Osteoblast (primary cell): ENCODE measurements at regions not wholly inside any gene's neighbourhood (a gene's known extent, or its start where the extent isn't known, plus 50 kb on each side); places are given as distances from the start of the nearest gene placed in this dataset.

ENCODE experiments used
- DNase-seq: peaks from one replicate; pipeline ENCODE4 v3.0.0; 2011; ENCODE audit warnings: low spot score, mixed read lengths; ENCODE audit not compliant: insufficient read length; ENCODE audit errors: missing footprints
- H2AFZ ChIP-seq: 2 replicates; pipeline ENCODE4 v1.6.0; 2011; ENCODE audit warnings: mild to moderate bottlenecking, low read length
- H3K27ac ChIP-seq: 2 replicates; pipeline ENCODE4 v1.5.1; 2011; ENCODE audit warnings: mild to moderate bottlenecking, low read depth, low read length, moderate library complexity
- H3K27me3 ChIP-seq: 2 replicates; pipeline ENCODE4 v1.6.0; 2012; ENCODE audit warnings: mild to moderate bottlenecking, control low read depth, inconsistent platforms, low read length, moderate library complexity; ENCODE audit not compliant: insufficient read depth
- H3K36me3 ChIP-seq: 2 replicates; pipeline ENCODE4 v1.5.1; 2011; ENCODE audit warnings: mild to moderate bottlenecking, low read length, control low read depth, moderate library complexity; ENCODE audit not compliant: insufficient read depth
- H3K4me1 ChIP-seq: 2 replicates; pipeline ENCODE4 v1.5.1; 2011; ENCODE audit warnings: mild to moderate bottlenecking, low read length, control low read depth, moderate library complexity; ENCODE audit not compliant: insufficient read depth
- H3K4me2 ChIP-seq: 2 replicates; pipeline ENCODE4 v1.6.0; 2011; ENCODE audit warnings: mild to moderate bottlenecking, low read length; ENCODE audit not compliant: insufficient read depth
- H3K4me3 ChIP-seq: fragments of 200-600 bp; sonication (generic); 3 replicates; pipeline ENCODE4 v1.5.1; 2012; ENCODE audit warnings: mild to moderate bottlenecking, low read length, inconsistent platforms; ENCODE audit not compliant: insufficient read depth
- H3K79me2 ChIP-seq: 2 replicates; pipeline ENCODE4 v1.6.0; 2012; ENCODE audit warnings: mild to moderate bottlenecking, low read length, control low read depth, inconsistent platforms; ENCODE audit not compliant: insufficient read depth
- H3K9me3 ChIP-seq: 2 replicates; pipeline ENCODE4 v1.5.1; 2011; ENCODE audit warnings: low read depth, low read length, control low read depth
- H4K20me1 ChIP-seq: 2 replicates; pipeline ENCODE4 v1.6.0; 2012; ENCODE audit warnings: mild to moderate bottlenecking, low read length, control low read depth; ENCODE audit not compliant: insufficient read depth
- TF ChIP-seq, protein P1 (sequence below): IDR thresholded peaks from 2 replicates; pipeline ENCODE4 v1.5.1; 2011; ENCODE audit warnings: mild to moderate bottlenecking, low read depth, low read length, moderate library complexity; ENCODE audit errors: extremely low read depth

DNA sequence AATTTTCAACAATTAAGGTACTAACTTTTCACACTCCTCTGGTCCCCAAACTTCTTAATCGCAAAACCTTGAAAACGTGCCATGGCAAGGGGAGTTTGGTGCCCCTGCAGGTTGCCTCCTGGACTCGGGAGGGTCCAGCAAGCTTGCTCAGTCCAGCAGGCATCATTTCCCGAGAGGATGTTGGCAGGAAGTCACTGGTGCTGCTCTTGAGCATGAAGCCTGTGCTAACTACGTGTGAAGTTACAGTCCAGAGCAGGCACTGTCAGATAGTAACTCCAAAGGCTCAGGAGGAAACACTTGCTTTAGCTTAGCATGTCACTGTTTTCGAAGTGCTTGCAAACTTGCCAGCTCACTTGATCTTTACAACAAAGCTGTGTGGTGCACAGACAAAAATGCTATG, 215.4 kb downstream of the MYCN start:
- Histone ChIP-seq H3K4me3 (no peak overlapping the region), H3K4me2 (no peak overlapping the region), H3K9me3 (no peaks in the 10 kb centered on the region), H3K79me2 (no peaks in the 10 kb centered on the region), H3K27me3 (no peaks in the 10 kb centered on the region), H2AFZ (no peak overlapping the region), H3K4me1 (no peaks in the 10 kb centered on the region), H3K36me3 (no peaks in the 10 kb centered on the region), H4K20me1 (no peaks in the 10 kb centered on the region), H3K27ac (no peak overlapping the region)
- no peak for DNase-seq
- TF ChIP-seq, protein P1, sequence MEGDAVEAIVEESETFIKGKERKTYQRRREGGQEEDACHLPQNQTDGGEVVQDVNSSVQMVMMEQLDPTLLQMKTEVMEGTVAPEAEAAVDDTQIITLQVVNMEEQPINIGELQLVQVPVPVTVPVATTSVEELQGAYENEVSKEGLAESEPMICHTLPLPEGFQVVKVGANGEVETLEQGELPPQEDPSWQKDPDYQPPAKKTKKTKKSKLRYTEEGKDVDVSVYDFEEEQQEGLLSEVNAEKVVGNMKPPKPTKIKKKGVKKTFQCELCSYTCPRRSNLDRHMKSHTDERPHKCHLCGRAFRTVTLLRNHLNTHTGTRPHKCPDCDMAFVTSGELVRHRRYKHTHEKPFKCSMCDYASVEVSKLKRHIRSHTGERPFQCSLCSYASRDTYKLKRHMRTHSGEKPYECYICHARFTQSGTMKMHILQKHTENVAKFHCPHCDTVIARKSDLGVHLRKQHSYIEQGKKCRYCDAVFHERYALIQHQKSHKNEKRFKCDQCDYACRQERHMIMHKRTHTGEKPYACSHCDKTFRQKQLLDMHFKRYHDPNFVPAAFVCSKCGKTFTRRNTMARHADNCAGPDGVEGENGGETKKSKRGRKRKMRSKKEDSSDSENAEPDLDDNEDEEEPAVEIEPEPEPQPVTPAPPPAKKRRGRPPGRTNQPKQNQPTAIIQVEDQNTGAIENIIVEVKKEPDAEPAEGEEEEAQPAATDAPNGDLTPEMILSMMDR, result no peak

GRCh38 chr2:16155366-16155765, 215.0 kb downstream of the MYCN start:
- H2AFZ ChIP-seq, result no peak overlapping the region
- TF ChIP-seq, protein P1, result no peak
- no peak for DNase-seq
- H3K4me2 ChIP-seq, result no peak overlapping the region
- no peak overlapping the region for H3K4me3 ChIP-seq
- H3K4me1 ChIP-seq, result no peaks in the 10 kb centered on the region
- no peaks in the 10 kb centered on the region for H3K27me3 ChIP-seq
- H3K36me3 ChIP-seq, result no peaks in the 10 kb centered on the region
- no peaks in the 10 kb centered on the region for H3K9me3 ChIP-seq
- no peak overlapping the region for H3K27ac ChIP-seq
- no peaks in the 10 kb centered on the region for H3K79me2 ChIP-seq
- no peaks in the 10 kb centered on the region for H4K20me1 ChIP-seq

DNA sequence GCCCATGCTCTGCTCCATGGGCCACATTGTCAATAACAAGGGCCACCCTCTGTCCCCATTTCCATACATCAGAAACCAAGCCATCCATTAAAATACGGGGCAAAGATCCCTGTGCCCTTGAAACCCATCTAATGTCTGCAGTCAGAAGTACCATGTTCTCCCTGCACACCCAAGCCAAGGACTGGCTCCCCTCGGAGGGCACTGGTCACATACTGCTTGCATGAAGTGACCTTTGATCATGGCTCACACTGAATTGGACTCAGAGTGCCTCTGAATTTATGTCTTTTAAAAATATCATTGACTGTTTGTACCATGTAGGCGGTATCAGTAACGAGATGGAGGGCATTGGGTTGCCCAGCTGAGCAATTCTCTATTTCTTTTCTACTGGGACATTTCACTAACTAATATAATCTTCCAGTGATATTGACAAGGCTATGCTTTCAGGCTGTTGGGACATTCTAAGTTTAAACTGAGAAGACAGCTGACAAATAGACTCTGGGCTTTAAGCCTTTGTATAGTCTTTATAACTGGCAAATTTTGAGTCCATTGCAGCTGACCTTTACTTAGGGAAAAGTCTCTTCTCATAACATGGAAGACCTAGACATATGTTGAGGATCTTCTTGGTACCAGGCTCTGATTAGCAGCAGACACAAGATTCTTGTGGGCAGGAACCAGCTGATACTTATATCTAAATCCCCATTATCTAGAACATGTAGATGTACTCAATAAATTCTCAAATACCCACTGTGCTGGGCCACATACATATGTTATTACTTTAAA, 214.3 kb downstream of the MYCN start:
- Histone ChIP-seq H3K79me2 (no peaks in the 10 kb centered on the region), H3K4me3 (no peak overlapping the region), H3K36me3 (no peaks in the 10 kb centered on the region), H4K20me1 (no peaks in the 10 kb centered on the region), H2AFZ (no peak overlapping the region), H3K9me3 (no peaks in the 10 kb centered on the region), H3K4me2 (no peak overlapping the region), H3K4me1 (no peaks in the 10 kb centered on the region), H3K27ac (no peak overlapping the region), H3K27me3 (no peaks in the 10 kb centered on the region)
- TF ChIP-seq, protein P1, result no peak
- DNase-seq, result no peak

DNA sequence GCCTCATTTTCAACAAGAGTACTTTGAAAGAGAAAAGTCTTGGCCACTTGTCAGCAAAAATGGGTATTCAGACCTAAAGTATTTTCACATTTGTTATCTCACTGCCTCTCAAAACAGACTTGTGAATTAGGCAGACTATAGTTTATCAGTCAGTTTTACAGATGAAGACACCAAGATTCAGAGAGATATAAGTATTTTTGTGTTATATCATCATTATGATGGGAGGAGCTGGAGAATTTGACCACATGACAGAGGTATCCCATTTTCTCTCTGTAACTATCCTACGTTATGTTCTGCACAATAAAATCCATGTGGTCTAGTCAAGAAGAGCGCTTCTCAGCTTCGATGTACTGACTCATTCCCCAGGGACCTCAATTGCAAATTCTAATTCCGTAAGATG, 213.7 kb downstream of the MYCN start:
- H3K27me3 ChIP-seq, result no peaks in the 10 kb centered on the region
- no peaks in the 10 kb centered on the region for H3K36me3 ChIP-seq
- H3K4me1 ChIP-seq, result no peaks in the 10 kb centered on the region
- no peak for DNase-seq
- no peaks in the 10 kb centered on the region for H3K9me3 ChIP-seq
- H4K20me1 ChIP-seq, result no peaks in the 10 kb centered on the region
- TF ChIP-seq, protein P1, result no peak
- H3K4me2 ChIP-seq, result no peak overlapping the region
- no peak overlapping the region for H2AFZ ChIP-seq
- H3K27ac ChIP-seq, result no peak overlapping the region
- H3K4me3 ChIP-seq, result no peak overlapping the region
- no peaks in the 10 kb centered on the region for H3K79me2 ChIP-seq
